Esophagus squamous epithelium (tissue), 4 donors: ENCODE measurements at regions not wholly inside any gene's neighbourhood (a gene's known extent, or its start where the extent isn't known, plus 50 kb on each side); places are given as distances from the start of the nearest gene placed in this dataset.

Source experiments
- POLR2A ChIP-seq, 4 donors: fragments of 450-650 bp; IDR thresholded peaks; one replicate each; pipeline ENCODE4 v1.6.1; 2017; ENCODE audit warnings: antibody characterized with exemption in 4 of 4, mild to moderate bottlenecking in 4 of 4, moderate library complexity in 3 of 4
- TF ChIP-seq, protein P1 (sequence below), 6 experiments: fragments of 450-650 bp in 4 of 6; fragments of 200-600 bp in 2 of 6; sonication (generic) in 2 of 6; IDR thresholded peaks; one replicate each; pipeline ENCODE4 v1.5.1; 2016 to 2019; ENCODE audit warnings: antibody characterized with exemption in 6 of 6, mild to moderate bottlenecking in 4 of 6, moderate library complexity in 4 of 6

DNA sequence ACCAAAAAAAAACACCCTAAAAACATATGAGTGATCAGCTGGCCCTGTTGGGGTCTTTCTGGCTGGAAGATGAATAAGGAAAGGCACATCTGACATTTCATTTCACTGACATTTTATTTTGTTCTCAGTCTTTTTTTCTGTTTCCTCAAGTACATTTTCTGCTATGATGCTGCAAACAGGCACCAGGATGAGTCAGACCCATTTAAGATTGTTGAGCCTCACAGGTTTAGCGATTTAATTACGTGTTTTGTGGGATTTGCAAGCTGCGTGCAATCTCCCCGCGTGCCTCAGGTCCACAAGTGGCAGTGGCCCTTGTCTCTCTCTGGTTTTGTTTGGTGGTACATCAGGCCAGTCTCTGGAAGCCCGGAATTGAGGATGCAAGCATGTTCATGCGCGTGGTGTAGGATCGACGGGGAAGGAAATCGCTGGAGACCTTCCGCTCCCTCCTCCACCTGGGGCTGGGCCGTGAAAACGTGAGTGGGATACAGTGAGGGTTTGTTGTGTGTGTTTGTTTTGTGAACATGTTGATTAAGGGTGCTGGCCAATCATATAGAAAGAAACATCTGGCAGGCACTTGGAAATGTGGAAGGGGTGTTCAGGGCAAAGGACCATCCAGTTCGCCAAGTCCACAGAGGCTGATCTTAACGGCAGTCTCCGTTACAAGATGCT is 120.2 kb upstream of the ZNF516 start:
- TF ChIP-seq, protein P1, sequence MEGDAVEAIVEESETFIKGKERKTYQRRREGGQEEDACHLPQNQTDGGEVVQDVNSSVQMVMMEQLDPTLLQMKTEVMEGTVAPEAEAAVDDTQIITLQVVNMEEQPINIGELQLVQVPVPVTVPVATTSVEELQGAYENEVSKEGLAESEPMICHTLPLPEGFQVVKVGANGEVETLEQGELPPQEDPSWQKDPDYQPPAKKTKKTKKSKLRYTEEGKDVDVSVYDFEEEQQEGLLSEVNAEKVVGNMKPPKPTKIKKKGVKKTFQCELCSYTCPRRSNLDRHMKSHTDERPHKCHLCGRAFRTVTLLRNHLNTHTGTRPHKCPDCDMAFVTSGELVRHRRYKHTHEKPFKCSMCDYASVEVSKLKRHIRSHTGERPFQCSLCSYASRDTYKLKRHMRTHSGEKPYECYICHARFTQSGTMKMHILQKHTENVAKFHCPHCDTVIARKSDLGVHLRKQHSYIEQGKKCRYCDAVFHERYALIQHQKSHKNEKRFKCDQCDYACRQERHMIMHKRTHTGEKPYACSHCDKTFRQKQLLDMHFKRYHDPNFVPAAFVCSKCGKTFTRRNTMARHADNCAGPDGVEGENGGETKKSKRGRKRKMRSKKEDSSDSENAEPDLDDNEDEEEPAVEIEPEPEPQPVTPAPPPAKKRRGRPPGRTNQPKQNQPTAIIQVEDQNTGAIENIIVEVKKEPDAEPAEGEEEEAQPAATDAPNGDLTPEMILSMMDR (IDR thresholded peaks at IDR 0.05) = no peak
- no peak for TF ChIP-seq POLR2A (IDR thresholded peaks at IDR 0.05)
